GM12891 (cell line): ENCODE measurements at regions not wholly inside any gene's neighbourhood (a gene's known extent, or its start where the extent isn't known, plus 50 kb on each side); places are given as distances from the start of the nearest gene placed in this dataset.

Experiments
- PAX5 ChIP-seq: IDR thresholded peaks from 2 replicates; pipeline ENCODE4 v1.6.1; 2011; ENCODE audit warnings: low read length, moderate library complexity, mild to moderate bottlenecking; ENCODE audit not compliant: insufficient read depth, severe bottlenecking
- POLR2A ChIP-seq: IDR thresholded peaks from 2 replicates; pipeline ENCODE4 v1.6.1; 2011; ENCODE audit warnings: low read depth, low read length, control low read depth
- POLR2AphosphoS5 ChIP-seq: IDR thresholded peaks from 2 replicates; pipeline ENCODE4 v1.6.1; 2011; ENCODE audit warnings: low read depth, low read length, control low read depth
- TAF1 ChIP-seq: IDR thresholded peaks from 2 replicates; pipeline ENCODE4 v1.6.1; 2011; ENCODE audit warnings: low read depth, low read length, control low read depth

- no peak for TF ChIP-seq POLR2A
- TF ChIP-seq PAX5 = no peak
- no peak for TF ChIP-seq TAF1
- no peak for TF ChIP-seq POLR2AphosphoS5
Observed at GRCh38 chr3:154034797-154035330, 86.3 kb upstream of the ARHGEF26 start.
